ENCODE measurements at regions not wholly inside any gene's neighbourhood (a gene's known extent, or its start where the extent isn't known, plus 50 kb on each side); places are given as distances from the start of the nearest gene placed in this dataset.

DNA sequence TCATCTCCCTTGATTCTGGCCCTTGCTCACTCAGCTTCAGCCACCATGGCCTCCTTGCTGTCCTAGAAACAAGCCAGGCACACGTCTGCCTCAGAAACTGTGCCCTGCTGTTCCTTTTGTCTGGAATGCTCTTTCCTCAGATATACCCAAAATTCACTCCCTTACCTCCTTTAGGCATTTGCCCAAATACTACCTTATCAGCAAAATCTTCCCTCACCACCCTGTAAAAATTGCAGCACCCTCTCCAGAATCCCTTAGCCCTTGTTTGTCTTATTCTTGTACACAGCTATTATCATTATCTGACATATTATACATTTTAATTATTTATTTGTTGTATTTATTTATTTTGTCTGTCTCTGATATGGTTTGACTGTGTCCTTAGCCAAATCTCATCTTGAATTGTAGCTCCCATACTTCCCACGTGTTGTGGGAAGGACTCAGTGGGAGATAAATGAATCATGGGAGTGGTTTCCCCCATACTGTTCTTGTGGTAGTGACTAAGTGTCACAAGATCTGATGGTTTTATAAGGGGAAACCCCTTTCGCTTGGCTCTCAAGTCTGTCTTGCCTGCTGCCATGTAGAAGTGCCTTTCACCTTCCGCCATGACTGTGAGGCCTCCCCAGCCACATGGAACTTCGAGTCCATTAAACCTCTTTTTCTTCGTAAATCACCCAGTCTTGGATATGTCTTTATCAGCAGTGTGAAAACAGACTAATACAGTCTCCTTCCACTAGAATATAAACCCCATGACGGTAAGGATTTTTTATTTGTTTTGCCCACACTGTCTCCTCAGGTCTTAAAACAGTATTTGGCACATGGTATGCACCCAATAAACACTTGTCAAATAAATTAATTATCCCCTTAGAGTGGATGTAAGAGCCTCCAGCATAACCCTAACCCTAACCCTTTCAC, 60.0 kb upstream of the STT3B start:
- TF ChIP-seq EZH2phosphoT487 (IDR thresholded peaks at IDR 0.05; ENCODE audit: borderline replicate concordance), result no peak
- TF ChIP-seq, protein P1, sequence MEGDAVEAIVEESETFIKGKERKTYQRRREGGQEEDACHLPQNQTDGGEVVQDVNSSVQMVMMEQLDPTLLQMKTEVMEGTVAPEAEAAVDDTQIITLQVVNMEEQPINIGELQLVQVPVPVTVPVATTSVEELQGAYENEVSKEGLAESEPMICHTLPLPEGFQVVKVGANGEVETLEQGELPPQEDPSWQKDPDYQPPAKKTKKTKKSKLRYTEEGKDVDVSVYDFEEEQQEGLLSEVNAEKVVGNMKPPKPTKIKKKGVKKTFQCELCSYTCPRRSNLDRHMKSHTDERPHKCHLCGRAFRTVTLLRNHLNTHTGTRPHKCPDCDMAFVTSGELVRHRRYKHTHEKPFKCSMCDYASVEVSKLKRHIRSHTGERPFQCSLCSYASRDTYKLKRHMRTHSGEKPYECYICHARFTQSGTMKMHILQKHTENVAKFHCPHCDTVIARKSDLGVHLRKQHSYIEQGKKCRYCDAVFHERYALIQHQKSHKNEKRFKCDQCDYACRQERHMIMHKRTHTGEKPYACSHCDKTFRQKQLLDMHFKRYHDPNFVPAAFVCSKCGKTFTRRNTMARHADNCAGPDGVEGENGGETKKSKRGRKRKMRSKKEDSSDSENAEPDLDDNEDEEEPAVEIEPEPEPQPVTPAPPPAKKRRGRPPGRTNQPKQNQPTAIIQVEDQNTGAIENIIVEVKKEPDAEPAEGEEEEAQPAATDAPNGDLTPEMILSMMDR (conservative IDR thresholded peaks at IDR 0.05; ENCODE audit: low read length), result no peak
- Histone ChIP-seq H3K4me1 (ENCODE audit: insufficient read depth, low read length, poor library complexity, severe bottlenecking) (peaks cover 16% of the 10 kb centered on the region), H4K20me1 (ENCODE audit: insufficient read depth, low read length, poor library complexity, severe bottlenecking) (no peaks in the 10 kb centered on the region), H2AFZ (ENCODE audit: low read length) (no peak overlapping the region), H3K9me2 (replicated peaks; ENCODE audit: low read depth, low read length) (no peaks in the 10 kb centered on the region), H3K36me3 (ENCODE audit: insufficient read depth, low read length) (no peaks in the 10 kb centered on the region), H3F3A (ENCODE audit: low read depth) (0 out of 2 replicates have a peak, but pooled peaks cover 2% of the 10 kb centered on the region), H3K9ac (ENCODE audit: low read depth, low read length, poor library complexity, severe bottlenecking) (no peak overlapping the region), H3K79me2 (ENCODE audit: insufficient read depth, low read length) (no peaks in the 10 kb centered on the region), H3K4me3 (ENCODE audit: low read length, poor library complexity, severe bottlenecking) (no peak overlapping the region), H3K9me3 (ENCODE audit: insufficient read depth, low read depth, low read length) (no peaks in the 10 kb centered on the region), H3K4me2 (ENCODE audit: low read depth, low read length, poor library complexity, severe bottlenecking) (no peak overlapping the region), H3K27me3 (ENCODE audit: insufficient read depth, low read length, poor library complexity, severe bottlenecking) (no peaks in the 10 kb centered on the region)

DNA sequence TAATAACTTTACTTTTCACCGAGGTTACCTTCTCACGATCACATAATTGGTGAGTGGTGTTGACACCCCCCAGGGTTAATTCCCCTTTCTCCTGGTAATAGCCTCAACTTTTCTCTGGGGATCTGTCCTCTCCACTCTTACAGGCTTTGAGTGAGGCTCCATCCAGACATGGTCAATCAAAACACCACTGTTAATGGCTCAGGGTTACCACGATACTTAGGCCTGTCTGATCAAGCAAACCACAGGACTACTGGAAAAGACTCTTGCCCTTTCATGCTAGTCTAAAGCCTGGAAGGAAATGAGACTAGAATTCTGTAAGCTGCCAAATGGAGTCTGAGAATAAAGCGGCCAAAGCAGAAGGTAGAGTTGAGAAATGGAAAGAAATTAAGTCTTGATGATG, 56.5 kb upstream of the STT3B start:
- Histone ChIP-seq H3K4me3 (ENCODE audit: low read length, poor library complexity, severe bottlenecking) (no peak overlapping the region), H3K4me2 (ENCODE audit: low read depth, low read length, poor library complexity, severe bottlenecking) (no peak overlapping the region)

DNA sequence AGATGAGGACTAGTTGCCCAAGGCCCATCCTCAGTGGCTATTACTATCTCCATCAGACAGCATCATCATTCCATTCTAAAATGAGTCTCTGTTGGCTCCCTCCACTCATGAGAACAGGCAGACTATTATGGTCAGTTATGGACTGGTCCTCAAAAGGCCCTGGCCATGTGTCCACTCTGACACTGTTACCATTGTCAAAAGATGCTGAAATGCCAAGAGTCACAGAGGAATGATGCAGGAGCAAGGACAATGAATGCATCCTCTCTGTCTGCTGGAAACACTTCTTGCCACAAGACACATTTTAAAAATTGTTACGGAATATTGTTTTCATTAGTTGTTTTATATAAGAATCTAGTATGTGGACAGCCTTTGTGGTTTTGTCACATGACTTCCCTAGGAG, 53.3 kb upstream of the STT3B start:
- no peak overlapping the region for H3K4me2 ChIP-seq (ENCODE audit: low read depth, low read length, poor library complexity, severe bottlenecking)
- peaks cover 15% of the 10 kb centered on the region for H3K4me1 ChIP-seq (ENCODE audit: insufficient read depth, low read length, poor library complexity, severe bottlenecking)
- no peaks in the 10 kb centered on the region for H3K27me3 ChIP-seq (ENCODE audit: insufficient read depth, low read length, poor library complexity, severe bottlenecking)
- no peak overlapping the region for H3K9ac ChIP-seq (ENCODE audit: low read depth, low read length, poor library complexity, severe bottlenecking)
- H4K20me1 ChIP-seq (ENCODE audit: insufficient read depth, low read length, poor library complexity, severe bottlenecking), result no peaks in the 10 kb centered on the region
- no peak overlapping the region for H3K4me3 ChIP-seq (ENCODE audit: low read length, poor library complexity, severe bottlenecking)
- no peaks in the 10 kb centered on the region for H3K9me2 ChIP-seq (replicated peaks; ENCODE audit: low read depth, low read length)
- no peaks in the 10 kb centered on the region for H3K9me3 ChIP-seq (ENCODE audit: insufficient read depth, low read depth, low read length)
- 0 out of 2 replicates have a peak, but pooled peaks cover 2% of the 10 kb centered on the region for H3F3A ChIP-seq (ENCODE audit: low read depth)
- H3K36me3 ChIP-seq (ENCODE audit: insufficient read depth, low read length), result no peaks in the 10 kb centered on the region
- no peaks in the 10 kb centered on the region for H3K79me2 ChIP-seq (ENCODE audit: insufficient read depth, low read length)
- no peak overlapping the region for H2AFZ ChIP-seq (ENCODE audit: low read length)
- TF ChIP-seq, protein P1 (conservative IDR thresholded peaks at IDR 0.05; ENCODE audit: low read length), result no peak
- no peak for TF ChIP-seq EZH2phosphoT487 (IDR thresholded peaks at IDR 0.05; ENCODE audit: borderline replicate concordance)

More for the DNA sequence above, 56.5 kb upstream of the STT3B start:
- 0 out of 2 replicates have a peak, but pooled peaks cover 2% of the 10 kb centered on the region for H3F3A ChIP-seq (ENCODE audit: low read depth)
- H3K36me3 ChIP-seq (ENCODE audit: insufficient read depth, low read length), result no peaks in the 10 kb centered on the region
- no peaks in the 10 kb centered on the region for H4K20me1 ChIP-seq (ENCODE audit: insufficient read depth, low read length, poor library complexity, severe bottlenecking)
- H3K27me3 ChIP-seq (ENCODE audit: insufficient read depth, low read length, poor library complexity, severe bottlenecking), result no peaks in the 10 kb centered on the region
- H3K9ac ChIP-seq (ENCODE audit: low read depth, low read length, poor library complexity, severe bottlenecking), result no peak overlapping the region
- H3K79me2 ChIP-seq (ENCODE audit: insufficient read depth, low read length), result no peaks in the 10 kb centered on the region
- H2AFZ ChIP-seq (ENCODE audit: low read length), result no peak overlapping the region
- TF ChIP-seq, protein P1 (conservative IDR thresholded peaks at IDR 0.05; ENCODE audit: low read length), result no peak
- no peak for TF ChIP-seq EZH2phosphoT487 (IDR thresholded peaks at IDR 0.05; ENCODE audit: borderline replicate concordance)
- H3K9me3 ChIP-seq (ENCODE audit: insufficient read depth, low read depth, low read length), result no peaks in the 10 kb centered on the region
- H3K9me2 ChIP-seq (replicated peaks; ENCODE audit: low read depth, low read length), result no peaks in the 10 kb centered on the region
- H3K4me1 ChIP-seq (ENCODE audit: insufficient read depth, low read length, poor library complexity, severe bottlenecking), result peaks cover 19% of the 10 kb centered on the region

Data from Loucy (cell line).